GM10248 (cell line): ENCODE measurements at regions not wholly inside any gene's neighbourhood (a gene's known extent, or its start where the extent isn't known, plus 50 kb on each side); places are given as distances from the start of the nearest gene placed in this dataset.
"Not testable (repeated sequence)": the region's sequence is repeated elsewhere in the genome, so short reads cannot be mapped to it uniquely, and the experiment has no call there.

Experiments used
- CTCF ChIA-PET: fragments of 300-600 bp; sonication (Branson Sonifier 250); formaldehyde crosslinking; extraction: SDS; loops from one replicate; lab custom pipeline; 2021; ENCODE audit warnings: antibody characterized with exemption; lab: Yijun Ruan, JAX
- POLR2A ChIA-PET: fragments of 350-650 bp; sonication (Branson Sonifier 250); formaldehyde crosslinking; extraction: SDS; loops from one replicate; lab custom pipeline; 2020; ENCODE audit warnings: antibody characterized with exemption; lab: Yijun Ruan, JAX
- DNase-seq: peaks from one replicate; pipeline ENCODE4 v3.0.0; 2012; ENCODE audit errors: extremely low spot score
- CTCF ChIP-seq: IDR thresholded peaks from 2 replicates; pipeline ENCODE4 v1.5.1; 2012; ENCODE audit warnings: mild to moderate bottlenecking, low read depth; ENCODE audit errors: extremely low read depth, missing control alignments, control extremely low read depth

GRCh38 chr5:174799121-174799520 lies 74.7 kb downstream of the MSX2 start:
- ChIA-PET POLR2A (no interaction called here), CTCF (interaction anchor here (1.3 kb wide), 1 partner anchor 380 kb away, joined by 3 read pairs; no protein-coding TSS in a partner anchor)
- no peak for DNase-seq
- TF ChIP-seq CTCF: no peak

DNA sequence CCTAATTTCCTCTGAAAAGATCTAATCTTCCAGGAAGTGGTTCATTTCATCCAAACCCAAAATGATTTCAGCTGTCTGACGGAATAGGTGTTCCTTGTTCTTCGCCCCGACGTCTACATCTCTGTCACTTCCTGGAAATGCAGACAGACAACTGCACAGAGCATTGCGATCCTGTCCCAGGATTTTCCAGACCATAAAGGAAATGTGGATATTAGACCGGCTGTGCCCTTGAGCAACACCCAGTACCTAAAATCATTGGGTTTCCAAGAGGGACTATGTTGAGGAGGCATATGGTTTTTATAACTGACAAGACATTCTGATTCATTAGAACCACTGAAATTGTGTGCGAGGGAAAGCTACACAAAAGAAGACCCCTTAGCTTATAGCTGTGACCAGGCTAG lies 74.2 kb downstream of the MSX2 start:
- DNase-seq: no peak
- no peak for TF ChIP-seq CTCF
- CTCF ChIA-PET: interaction anchor here (1.3 kb wide), 1 partner anchor 379 kb away, joined by 3 read pairs; no protein-coding TSS in a partner anchor
- POLR2A ChIA-PET: no interaction called here

- DNase-seq: no peak
- ChIA-PET CTCF (interaction anchor here (1.3 to 4.3 kb wide), 3 partner anchors 10 to 377 kb away, joined by 4 to 17 read pairs (median 12); no protein-coding TSS in a partner anchor), POLR2A (no interaction called here)
- no peak for TF ChIP-seq CTCF
Measured at GRCh38 chr5:174796711-174797192, 72.4 kb downstream of the MSX2 start.

- no peak for TF ChIP-seq CTCF
- POLR2A ChIA-PET: no interaction called here
- CTCF ChIA-PET: interaction anchor here (1.0 to 4.6 kb wide), 9 partner anchors 9 to 376 kb away, joined by 3 to 61 read pairs (median 12); no protein-coding TSS in a partner anchor
- no peak for DNase-seq
Measured at GRCh38 chr5:174794931-174795672, 70.7 kb downstream of the MSX2 start.

DNA sequence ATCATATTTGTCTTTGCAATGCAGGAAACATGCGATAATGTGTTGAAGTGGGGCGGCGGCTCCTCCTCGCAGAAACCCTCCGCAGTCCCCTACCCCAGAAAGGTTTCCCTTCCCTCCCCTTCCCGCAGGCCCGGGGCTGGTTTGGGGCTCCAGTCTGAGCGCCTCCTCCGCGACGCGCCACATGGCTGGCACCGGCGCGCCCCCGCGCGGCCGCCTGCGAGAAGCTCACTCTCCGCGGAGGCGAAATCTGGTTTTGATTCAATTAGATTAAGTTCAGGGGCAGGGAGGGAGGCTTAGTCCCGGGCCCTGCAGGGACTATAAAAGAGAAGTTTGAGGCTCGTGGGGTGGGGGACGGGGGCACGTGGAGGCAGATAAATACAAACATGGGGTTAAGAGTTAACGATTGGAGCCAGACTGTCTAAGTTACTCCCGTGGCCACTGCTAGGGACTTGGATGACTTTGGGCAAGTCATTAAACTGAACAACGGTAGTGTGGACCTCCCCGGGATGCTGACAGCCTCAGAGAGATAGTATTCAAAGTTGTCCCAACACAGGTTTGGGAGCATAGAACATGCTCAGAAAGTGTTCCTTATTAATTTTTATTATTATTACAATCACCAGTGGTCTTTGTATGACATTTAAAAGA lies 69.4 kb downstream of the MSX2 start:
- ChIA-PET CTCF (interaction anchor here (0.6 to 4.6 kb wide), 19 partner anchors 8 to 467 kb away, joined by 3 to 61 read pairs (median 4); no protein-coding TSS in a partner anchor), POLR2A (no interaction called here)
- DNase-seq: peak; percentile 69
- TF ChIP-seq CTCF: peak; percentile 84

DNA sequence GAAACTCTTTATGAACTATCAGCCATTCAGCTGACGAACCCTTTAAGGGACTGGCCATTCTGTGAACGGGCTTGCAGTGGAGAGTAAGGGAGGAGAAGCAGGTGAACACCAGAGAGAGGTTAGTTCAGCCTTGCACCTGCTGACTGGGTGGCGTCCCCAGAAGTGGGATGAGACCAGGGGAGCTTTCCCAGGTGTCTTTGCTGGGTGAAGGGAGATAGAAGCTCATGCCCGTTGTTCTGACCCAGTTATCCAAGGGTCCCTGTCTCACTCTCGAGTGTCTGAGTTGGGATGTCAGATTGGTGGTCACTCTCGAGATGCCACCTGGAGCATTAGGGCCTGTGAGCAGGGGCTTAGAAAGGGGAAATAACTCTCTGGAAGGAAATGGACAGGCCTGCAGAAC lies 68.7 kb downstream of the MSX2 start:
- ChIA-PET CTCF (interaction anchor here (1.2 to 4.6 kb wide), 10 partner anchors 11 to 379 kb away, joined by 3 to 61 read pairs (median 10); no protein-coding TSS in a partner anchor), POLR2A (no interaction called here)
- TF ChIP-seq CTCF: no peak
- DNase-seq: no peak

DNA sequence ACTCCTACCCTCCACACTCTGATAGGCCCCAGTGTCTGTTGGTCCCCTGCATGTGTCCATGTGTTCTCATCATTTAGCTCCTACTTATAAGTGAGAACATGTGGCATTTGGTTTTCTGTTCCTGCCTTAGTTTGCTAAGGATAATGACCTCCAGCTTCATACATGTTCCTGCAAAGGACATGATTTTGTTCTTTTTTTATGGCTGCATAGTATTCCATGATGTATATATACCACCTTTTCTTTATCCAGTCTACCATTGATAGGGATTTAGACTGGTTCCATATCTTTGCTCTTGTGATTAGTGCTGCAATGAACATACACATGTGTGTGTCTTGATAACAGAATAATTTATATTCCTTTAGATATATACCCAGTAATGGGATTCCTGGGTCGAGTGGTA lies 67.9 kb downstream of the MSX2 start:
- CTCF ChIA-PET: interaction anchor here (0.8 to 4.6 kb wide), 6 partner anchors 12 to 378 kb away, joined by 3 to 61 read pairs (median 12); no protein-coding TSS in a partner anchor
- POLR2A ChIA-PET, DNase-seq: not testable (repeated sequence)
